Inferior parietal cortex (tissue), 1 donor: ENCODE measurements at regions not wholly inside any gene's neighbourhood (a gene's known extent, or its start where the extent isn't known, plus 50 kb on each side); places are given as distances from the start of the nearest gene placed in this dataset.

Experiments
- DNase-seq: peaks from one replicate; pipeline ENCODE4 v3.0.0-alpha.2; 2016; ENCODE audit errors: extremely low spot score

DNA sequence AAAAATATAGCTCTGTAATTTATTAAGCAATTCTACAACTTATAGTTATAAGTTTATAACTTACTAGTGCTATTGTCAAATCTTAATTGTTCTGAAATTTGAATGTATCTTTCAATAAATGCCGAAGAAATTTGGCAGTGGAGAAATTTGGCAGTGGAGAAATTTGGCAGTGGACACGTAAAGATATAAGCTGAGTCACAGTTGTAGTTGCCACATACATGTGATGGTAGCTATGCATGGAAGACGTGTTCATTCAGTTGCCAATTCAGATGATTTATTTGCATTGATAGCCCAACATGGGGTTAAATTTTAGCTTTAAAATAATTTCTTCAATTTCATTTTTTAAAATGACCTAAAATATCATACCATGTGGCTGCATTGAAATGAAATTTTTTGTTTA lies 127.8 kb upstream of the NR4A3 start:
- no peak for DNase-seq

DNA sequence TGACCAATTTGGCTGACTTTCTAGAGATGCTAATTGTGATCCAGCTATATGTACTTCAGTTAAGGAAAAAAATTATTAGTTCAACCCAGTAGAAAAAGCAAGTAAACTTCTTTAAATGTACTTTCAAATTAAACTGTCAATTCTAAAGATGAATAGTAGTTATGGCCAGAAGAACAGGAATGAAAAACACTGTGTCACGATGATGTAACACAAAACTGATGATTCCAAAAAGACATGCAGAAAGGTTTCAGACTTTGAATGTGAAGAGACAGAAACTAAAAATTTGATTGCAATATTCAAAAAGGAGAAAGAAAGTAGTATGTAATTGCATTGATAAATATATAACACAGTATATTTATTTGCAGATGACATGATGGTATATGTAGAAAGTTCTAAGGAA lies 127.3 kb upstream of the NR4A3 start:
- no peak for DNase-seq

DNA sequence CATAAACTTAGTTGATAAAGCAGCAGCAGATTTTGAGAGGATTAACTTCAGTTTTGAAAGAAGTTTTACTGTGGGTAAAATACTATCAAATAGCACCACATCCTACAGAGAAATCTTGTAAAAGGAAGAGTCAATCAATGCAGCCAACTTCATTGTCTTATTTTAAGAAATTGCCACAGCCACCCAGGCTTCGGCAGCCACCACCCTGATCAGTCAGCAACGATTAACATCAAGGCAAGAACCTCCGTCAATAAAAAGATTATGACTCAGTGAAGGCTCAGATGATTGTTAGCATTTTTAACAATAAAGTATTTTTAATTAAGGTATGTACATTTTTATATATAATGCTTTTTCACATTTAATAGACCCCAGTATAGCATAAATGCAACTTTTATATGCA lies 122.3 kb upstream of the NR4A3 start:
- DNase-seq: no peak

DNA sequence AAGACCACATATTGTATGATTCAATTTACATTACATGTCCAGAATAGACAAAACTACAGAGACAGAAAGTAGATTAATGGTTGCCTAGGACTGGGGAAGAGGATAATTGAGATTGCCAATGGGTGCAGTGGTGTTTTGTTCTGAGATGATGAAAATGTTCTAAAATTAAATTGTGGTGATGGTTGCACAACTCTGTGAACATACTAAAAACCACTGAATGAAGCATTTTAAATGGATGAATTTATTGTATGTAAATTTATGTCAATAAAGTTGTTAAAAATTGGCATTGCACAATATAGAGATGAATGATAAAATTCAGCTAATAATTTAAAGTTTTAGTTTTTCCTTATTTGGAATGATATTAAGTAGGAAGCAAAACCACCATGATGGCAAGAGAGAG lies 109.5 kb upstream of the NR4A3 start:
- DNase-seq: no peak

DNA sequence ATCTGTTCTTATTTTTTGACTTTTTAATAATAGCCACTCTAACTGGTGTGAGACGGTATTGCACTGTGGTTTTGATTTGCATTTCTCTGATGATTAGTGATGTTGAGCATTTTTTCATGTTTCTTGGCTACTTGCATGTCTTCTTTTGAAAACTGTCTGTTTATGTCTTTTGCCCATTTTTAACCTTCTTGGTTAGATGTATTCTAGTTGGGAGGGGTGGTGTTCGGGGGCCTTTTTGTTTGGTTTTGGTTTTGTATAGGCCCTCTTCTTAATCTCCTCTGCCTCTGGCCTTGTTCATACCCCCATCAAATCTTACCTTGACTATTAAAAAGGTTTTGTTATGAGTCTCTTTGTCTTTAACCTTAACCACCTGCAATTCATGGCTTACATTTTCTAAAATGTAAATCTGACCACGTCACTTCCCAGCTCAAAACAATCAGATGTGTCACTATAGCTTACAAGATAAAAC lies 107.8 kb upstream of the NR4A3 start:
- DNase-seq: no peak

DNA sequence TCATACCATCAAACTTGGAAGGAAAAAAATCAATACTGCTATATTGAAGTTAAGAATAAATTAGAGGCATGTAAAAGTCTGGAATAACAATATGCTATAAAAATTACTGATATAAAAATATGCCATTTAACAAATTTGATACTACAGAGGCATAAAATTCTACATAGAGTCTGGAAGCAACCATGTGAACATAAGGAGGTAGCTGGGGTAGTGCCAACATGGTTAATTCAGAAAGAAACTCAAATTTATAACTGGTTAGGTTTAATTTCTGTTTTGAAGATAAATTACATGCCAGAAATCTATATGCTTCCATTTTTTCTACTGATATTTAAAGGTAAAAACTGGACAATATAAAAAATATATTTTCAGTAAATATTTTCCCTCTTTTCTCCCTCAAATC lies 103.1 kb upstream of the NR4A3 start:
- no peak for DNase-seq

DNA sequence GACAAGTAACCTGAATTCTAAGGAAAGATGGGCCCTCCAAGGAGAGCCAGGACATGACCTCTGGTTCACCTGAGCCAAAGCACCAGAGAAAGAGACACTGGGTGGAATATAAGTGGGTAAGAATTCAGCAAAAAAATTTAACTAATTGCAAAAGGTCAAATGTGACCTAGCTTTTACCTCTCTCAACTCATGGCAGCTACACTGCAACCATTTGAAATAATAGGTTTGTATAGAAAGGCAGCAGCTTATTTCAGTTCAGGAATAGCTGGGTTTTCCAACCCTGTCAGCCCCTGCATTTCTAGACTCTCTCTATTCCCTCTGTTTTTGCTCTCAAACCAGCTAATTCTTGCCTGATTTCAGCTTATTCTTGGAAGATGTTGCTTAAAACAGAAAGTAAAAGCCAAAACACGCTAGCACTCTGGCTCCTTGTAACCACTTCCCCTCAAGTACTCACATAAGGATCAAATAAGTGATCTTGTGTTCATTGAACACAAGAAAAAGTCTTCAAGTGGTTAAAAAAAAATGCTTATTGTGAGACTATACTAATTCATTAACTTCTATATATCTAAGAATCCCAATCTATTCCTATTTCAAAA lies 101.1 kb upstream of the NR4A3 start:
- DNase-seq: no peak

DNA sequence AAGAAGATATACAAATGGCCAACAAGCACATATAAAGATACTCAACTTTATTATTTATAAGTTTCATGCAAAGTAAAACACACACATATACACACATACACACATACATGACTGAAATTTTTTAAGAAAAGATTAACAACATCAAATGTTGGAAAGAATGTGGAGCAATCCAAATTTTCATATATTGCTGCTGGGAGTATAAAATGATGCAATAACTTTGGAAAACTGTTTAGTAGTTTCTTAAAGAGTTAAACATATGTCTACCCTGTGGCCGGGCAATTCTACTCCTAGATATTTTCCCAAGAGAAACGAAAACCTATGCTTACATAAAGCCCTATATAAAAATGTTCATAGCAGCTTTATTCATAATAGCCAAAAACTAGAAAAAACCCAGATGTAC lies 99.8 kb upstream of the NR4A3 start:
- DNase-seq: no peak

DNA sequence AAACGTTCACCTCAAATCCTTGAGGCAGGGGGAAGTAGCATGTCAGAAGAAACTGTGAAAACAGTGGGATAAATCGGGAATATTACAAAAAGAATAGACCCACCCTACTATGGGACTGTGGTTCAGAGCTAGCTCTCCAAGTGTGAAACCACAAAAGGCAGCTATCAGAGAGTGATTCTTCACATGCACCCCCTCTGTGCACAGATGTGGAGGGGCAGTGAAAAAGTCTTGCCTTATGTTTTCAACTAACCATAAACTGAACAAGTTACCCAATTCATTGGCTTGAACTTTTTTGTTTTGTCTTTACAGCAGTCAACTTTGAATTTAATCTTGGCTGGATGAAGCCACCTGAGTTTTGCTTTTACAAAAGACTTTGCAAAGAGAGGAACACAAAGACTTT lies 98.8 kb upstream of the NR4A3 start:
- no peak for DNase-seq

DNA sequence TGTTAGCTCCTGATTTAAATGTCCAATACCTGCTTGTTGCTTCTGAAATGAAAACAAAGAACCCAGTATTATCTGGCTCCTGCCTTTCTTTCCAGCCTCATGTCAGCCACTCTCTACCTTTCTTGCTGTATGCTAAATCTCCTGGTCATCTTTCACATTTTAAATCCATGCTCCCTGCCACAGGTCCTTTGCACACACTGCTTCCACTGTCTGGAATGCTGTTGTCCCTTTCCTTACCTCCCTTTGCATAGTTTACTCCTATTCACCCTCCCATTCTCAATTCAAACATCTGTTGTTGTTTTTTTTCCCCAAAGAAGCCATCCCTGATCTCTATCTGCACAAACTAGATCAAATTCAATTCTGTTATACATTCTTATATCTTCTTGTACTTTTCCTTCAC lies 97.0 kb upstream of the NR4A3 start:
- no peak for DNase-seq

DNA sequence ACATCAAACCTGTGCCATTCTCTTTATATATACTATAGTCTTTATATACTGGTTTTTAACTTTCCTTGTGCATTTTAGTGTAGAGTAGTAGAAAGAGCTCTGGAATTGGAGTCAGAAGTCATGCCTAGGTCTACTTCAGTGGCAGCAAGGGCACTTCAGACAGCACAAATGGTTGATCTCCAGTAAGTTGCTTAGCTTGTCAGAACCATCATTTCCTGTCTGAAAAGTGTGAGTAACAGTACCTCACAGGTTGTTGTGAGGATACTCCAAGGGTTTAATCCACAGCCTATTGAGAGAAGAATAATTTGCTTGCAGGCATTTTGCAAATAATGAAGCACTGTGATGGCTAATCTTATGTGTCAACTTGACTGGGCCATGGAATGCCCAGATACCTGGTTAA lies 95.8 kb upstream of the NR4A3 start:
- DNase-seq: no peak

DNA sequence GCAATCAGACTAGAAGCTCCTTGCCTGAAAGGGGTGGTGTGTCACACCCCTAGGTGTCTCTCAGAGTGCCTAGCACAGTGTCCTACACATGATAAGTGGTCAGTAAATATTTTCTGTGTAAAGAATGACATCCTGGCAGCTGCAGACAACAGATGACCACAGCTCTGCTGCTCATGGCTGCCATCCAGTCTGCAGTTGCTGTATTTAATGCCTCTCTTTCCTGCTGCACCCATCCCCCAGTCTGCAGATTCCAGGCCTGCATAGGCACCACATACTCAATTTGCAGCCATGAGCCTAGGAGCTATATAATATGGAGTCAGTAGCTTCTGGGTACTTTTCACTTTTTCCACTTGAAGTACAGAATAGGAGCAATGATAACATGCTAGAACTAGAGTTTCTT lies 94.9 kb upstream of the NR4A3 start:
- no peak for DNase-seq

DNA sequence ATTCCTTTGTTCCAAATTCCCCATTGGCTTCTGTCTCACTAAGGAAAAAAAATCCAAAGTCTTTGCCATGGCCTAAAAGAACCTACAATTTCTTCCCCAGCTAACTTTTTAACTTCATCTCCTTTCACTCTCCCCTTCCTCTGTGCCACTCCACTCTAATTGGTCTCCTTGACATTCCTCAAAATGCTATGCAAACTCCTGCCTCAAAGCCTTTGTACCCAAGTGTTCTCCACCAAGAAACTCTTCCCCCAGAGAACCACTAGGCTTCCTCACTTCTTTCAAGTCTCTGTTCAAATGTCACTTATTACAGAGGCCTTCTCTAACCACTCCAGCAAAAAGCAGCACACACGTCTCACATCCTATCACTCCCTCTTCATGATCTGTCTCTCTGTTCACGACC lies 91.6 kb upstream of the NR4A3 start:
- no peak for DNase-seq

DNA sequence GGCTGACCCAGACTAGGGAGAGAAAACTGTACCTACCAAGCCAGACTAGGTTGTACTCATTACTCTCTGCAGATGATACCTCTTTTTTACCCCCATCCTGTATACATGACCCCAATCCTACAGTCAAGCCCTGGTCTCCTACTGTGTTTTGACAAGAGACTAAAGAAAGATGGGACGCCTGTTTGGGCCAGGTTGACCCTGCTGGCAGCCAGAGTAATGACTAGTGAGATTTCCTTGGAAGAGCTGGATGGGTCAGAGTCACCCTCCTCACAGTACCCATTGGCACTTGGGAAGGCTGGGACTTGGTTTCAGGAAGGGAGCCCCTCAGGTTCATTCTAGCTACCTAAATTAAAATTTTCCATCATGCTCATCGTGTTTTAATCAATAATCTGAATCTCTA lies 89.7 kb upstream of the NR4A3 start:
- no peak for DNase-seq

DNA sequence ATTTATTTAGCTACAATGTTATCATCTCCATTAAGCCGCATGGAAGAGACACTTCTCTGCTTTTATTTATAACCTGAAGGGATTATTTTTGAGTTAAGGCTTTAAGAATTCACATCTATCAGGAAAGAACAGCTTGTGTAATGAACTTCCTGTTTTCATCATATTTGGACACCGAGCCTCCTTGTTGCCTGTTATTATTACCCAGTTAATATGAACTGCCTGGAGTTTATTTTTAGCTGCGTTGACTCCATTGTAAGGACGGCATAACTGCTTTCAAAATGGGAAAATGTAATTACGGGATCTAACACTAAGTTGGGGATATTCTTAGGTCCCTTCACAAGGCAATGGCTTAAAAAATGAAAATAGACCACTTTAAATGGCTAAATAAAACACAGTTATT lies 89.0 kb upstream of the NR4A3 start:
- DNase-seq: no peak

DNA sequence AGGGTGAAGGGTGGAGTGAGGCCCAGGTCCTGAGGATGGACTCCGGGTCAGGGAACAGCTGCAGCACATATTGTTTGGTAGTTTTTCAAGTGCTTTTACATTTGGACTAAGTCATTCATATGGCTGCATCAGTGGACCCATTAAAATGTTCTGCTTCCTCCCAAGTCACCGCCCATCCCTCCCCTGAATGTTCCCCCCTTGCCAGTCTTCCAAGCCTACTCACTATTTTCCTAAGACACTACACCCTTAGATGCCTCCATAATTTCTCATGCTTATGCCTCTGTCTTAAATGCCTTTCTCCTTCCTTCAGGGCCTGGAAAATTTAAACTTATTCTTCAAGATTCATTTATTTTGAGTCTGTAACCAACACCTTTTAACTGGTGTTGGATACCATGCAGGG lies 86.6 kb upstream of the NR4A3 start:
- no peak for DNase-seq

DNA sequence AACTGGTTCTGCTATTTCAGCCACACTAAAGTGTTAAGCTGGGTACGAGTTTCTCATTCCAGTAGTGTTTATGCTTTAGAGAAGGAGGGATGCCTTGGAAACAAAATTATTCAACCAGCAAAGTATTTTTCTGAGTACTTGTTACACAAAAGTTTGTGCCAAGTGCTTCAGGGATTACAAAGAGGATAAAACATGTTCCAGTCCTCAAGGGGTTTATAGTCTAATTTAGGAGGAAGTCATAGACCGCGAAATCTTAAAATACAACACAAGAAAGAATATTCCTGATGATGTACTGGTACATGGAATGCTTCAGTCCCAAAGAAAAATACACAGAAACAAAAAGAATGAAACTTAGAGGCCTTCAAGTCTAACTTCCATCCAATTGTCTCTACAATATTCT lies 85.4 kb upstream of the NR4A3 start:
- DNase-seq: no peak

DNA sequence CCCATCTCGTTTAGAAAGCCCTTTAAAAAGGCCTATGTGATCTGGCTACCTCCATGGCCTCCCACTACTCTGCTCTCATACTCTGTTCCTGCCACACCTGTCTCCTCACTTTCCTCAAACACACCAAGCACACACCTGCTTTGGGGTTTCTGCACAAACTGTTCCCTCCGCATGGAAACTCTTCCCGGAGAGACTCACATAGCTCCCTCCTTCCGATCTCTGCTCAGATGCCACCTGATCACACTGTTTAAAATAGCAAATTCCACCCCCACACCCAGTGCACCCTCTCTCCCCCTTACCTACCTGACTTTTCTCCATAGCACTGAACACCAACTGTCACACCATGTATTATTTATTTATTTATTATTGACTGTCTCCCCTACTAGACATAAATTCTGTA lies 84.0 kb upstream of the NR4A3 start:
- DNase-seq: no peak

DNA sequence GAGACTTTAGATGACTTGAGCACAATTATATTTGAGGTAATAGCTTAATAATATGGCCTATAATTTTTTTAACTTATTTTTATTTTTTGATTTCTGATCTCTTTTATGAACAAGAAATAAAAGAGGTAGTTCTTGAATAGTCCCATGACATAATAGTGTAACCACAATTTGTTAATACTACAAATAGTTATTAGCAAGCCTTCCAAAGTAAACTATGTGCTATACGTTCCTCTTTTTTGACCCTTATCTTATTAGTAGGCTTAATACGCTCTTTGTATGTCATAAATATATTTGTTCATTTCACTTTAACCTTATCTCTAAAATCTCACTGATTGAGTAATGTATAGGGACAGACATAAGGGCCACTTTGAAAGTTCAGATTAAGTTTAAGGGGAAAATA lies 78.7 kb upstream of the NR4A3 start:
- DNase-seq: no peak

DNA sequence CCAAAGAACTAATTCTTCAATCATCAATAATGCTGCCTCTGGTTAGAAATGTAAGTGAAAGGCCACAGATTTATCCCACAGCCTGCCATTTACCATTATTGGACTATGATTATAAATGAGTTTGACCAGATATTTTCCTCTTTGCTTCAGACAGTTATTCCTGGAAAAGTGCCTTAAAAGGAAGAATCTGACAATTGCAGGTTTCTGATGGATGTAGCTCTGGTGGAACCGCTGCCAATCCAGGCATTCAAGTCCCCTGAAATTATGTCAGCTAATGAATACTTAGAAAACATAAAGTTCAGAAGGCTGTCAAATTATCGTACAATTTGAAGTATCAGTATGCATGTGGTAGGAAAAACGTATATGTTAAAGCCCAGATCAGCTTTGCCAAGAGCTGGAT lies 78.2 kb upstream of the NR4A3 start:
- DNase-seq: no peak

DNA sequence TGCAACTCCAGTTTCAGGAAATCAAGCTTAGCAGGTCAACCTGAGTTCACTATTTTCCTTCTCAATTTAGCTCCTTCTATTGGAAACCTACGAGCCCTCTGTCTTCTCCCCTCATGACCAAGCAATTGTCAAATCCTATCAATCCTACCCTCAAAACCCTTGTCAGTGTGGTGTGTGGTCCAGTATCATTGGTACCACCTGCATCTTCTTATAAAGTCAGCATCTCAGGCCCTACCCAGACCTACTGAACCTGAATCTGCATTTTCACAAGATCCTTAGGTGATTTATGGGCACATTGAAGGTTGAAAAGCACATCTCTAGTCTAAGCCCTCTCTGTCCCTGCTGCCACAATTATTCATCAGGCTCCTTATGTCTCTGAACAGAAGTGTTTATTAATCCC lies 77.6 kb upstream of the NR4A3 start:
- DNase-seq: no peak

DNA sequence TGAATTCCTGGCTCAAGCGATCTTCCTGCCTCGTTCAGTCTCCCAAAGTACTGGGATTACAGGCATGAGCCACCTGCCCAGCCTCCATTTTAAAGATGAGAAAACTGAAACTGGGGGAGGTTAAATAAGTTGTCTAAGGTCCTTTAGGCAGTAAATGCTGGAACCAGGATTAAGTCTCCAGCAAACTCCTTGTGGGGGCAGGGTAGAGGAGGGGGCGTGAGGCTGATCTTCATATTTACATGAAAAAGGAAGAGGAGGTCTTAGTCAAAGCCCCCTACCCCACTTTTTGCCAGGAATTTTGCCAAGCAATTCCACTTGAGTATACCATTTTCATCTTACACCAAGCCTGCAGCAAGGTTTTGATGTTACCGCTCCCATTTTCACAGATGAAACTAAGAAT lies 76.6 kb upstream of the NR4A3 start:
- DNase-seq: no peak

DNA sequence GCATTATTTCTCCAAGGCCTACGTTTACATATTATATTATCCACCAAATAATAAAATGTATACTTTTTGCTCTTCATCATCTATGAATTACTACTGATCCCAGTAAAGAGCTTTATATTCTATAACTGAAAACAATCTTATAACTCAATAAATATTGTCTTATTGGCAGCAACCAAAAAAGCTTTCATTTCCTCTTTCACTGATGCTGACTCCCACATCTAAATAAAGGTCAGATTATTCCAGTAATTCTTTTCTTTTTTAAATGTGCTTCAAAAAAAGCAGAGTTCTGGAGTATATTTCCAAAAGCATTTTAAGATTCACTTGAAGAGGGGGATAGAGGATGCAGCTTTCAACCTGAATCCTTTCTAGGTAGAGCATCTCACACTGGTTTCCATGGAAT lies 75.3 kb upstream of the NR4A3 start:
- no peak for DNase-seq

DNA sequence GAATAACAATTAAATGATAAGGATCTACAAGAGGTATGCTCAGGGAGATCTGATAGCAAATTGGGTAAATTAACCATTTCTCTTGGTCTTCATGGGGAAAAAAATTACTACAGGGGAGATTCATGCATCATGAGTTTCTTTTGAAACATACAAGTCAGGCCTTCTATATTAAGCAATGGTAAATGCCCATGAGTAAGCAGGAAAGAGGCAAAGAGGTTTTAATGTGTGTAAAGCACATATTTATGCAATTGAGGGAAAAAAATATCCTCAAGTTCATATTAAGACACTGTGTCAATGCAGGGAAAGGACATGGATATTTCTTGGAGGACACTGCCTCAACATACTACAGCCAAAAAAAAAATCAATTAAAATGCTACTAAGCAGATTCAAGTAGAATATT lies 73.4 kb upstream of the NR4A3 start:
- no peak for DNase-seq

DNA sequence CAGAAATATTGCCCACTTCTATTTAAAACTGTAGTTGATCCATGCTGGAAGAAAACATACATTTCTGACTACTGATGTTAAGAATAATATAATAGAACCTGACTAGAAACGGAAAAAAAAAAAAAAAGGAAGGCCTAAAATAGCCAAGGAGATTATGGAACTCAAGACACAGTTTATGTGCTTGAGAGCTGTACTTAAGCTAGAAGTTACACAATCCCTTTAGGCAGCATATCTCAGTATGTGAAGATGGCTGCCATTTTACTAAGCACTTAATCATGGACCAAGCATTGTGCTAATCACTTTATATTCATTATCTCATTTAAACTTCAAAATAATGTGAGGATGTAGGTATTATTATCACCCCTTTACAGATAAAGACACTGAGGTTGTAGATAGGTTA lies 73.0 kb upstream of the NR4A3 start:
- no peak for DNase-seq
